ENCODE measurements at regions not wholly inside any gene's neighbourhood (a gene's known extent, or its start where the extent isn't known, plus 50 kb on each side); places are given as distances from the start of the nearest gene placed in this dataset.
"Not testable (repeated sequence)": the region's sequence is repeated elsewhere in the genome, so short reads cannot be mapped to it uniquely, and the experiment has no call there.

DNA sequence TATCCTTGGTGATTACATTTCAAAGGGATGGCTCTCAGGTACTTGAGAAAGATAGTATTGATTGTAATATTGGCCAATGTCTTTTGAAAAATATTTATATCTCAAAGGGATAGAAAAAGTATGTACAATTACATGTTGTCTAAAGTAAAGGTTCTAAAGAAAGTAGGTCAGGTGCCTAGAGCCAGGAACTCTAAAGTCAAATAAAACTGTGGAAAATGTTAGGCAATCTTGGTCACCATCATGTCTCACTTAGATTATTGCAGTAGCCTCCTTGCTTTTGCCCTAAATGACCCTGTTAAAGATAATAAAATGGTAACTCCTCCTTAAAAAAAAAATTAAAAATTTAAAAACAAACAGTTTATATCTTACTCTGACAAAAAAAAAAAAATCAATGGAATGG, 198.5 kb upstream of the ARPP21 start:
- FAIRE-seq (no peak), DNase-seq (ENCODE audit: low read depth) (no peak)
- no peaks in the 10 kb centered on the region for H3K36me3 ChIP-seq (ENCODE audit: control insufficient read depth, insufficient read depth, low read length)
- TF ChIP-seq, protein P1, sequence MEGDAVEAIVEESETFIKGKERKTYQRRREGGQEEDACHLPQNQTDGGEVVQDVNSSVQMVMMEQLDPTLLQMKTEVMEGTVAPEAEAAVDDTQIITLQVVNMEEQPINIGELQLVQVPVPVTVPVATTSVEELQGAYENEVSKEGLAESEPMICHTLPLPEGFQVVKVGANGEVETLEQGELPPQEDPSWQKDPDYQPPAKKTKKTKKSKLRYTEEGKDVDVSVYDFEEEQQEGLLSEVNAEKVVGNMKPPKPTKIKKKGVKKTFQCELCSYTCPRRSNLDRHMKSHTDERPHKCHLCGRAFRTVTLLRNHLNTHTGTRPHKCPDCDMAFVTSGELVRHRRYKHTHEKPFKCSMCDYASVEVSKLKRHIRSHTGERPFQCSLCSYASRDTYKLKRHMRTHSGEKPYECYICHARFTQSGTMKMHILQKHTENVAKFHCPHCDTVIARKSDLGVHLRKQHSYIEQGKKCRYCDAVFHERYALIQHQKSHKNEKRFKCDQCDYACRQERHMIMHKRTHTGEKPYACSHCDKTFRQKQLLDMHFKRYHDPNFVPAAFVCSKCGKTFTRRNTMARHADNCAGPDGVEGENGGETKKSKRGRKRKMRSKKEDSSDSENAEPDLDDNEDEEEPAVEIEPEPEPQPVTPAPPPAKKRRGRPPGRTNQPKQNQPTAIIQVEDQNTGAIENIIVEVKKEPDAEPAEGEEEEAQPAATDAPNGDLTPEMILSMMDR (IDR thresholded peaks at IDR 0.05; ENCODE audit: insufficient read depth, low read length, severe bottlenecking): no peak
- no peaks in the 10 kb centered on the region for H3K27me3 ChIP-seq (ENCODE audit: control insufficient read depth, insufficient read depth, low read length)
- no peak overlapping the region for H3K4me3 ChIP-seq (ENCODE audit: low read depth, low read length)

DNA sequence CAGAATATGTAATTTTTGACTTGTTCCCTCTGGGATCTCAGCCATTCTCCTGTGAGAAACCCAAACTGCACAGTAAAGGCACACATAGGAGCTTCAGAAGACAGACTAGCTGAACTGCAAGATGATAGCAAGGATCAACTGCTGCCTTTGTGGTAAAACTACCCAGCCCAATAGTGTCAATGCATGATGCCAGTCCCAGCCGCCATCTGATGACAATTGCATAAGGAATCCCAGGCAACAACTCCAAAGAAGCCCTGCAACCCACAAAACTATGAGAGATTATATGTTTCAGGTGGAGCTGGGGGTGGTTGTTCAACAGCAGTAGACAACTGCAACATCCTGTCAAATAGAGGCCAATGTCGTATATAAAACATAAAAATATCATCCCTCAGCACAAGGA, 192.4 kb upstream of the ARPP21 start:
- H3K4me3 ChIP-seq (ENCODE audit: low read depth, low read length): no peak overlapping the region
- no peaks in the 10 kb centered on the region for H3K27me3 ChIP-seq (ENCODE audit: control insufficient read depth, insufficient read depth, low read length)
- FAIRE-seq (no peak), DNase-seq (ENCODE audit: low read depth) (no peak)
- TF ChIP-seq, protein P1 (IDR thresholded peaks at IDR 0.05; ENCODE audit: insufficient read depth, low read length, severe bottlenecking): no peak
- no peaks in the 10 kb centered on the region for H3K36me3 ChIP-seq (ENCODE audit: control insufficient read depth, insufficient read depth, low read length)

DNA sequence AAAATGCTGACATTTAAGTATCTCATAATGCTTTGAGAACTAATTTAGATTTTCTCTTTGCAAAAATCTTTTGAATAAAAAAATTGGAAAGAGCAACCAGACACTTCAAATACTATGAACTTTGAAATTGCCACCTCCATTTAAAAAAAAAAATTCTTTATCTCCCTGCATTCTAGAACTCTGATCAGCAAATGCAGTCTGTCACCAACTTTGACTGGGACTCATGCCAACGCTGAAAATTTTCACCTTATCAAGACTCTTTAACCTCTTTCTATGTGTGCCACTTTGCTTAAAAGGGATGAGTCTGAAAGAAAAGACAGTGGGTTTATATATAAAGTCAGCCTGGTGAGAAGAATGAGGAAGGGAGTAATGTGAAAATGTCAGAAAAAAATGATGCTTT, 191.2 kb upstream of the ARPP21 start:
- Histone ChIP-seq H3K27me3 (ENCODE audit: control insufficient read depth, insufficient read depth, low read length) (no peaks in the 10 kb centered on the region), H3K36me3 (ENCODE audit: control insufficient read depth, insufficient read depth, low read length) (no peaks in the 10 kb centered on the region), H3K4me3 (ENCODE audit: low read depth, low read length) (no peak overlapping the region)
- FAIRE-seq: no peak
- DNase-seq (ENCODE audit: low read depth): no peak
- TF ChIP-seq, protein P1 (IDR thresholded peaks at IDR 0.05; ENCODE audit: insufficient read depth, low read length, severe bottlenecking): no peak

DNA sequence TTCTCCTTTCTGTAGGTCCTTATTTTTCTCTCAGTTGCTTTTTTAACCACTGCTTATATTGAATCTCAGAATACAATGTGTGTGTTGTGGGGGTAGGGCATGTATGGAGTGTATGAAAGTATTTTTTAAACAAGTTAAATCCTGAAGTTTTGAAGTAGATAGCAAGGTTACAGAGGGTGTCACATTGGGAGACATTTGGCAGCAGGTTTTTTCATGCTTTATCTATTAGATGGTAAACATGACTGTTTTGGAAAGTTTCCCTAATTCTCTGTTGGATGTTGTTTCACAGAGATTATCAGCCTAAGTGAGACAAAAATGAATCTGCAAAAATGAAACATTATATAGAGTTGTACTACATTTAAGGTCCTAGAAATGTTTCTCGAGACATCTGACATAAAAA, 190.6 kb upstream of the ARPP21 start:
- H3K36me3 ChIP-seq (ENCODE audit: control insufficient read depth, insufficient read depth, low read length): no peaks in the 10 kb centered on the region
- TF ChIP-seq, protein P1 (IDR thresholded peaks at IDR 0.05; ENCODE audit: insufficient read depth, low read length, severe bottlenecking): no peak
- H3K4me3 ChIP-seq (ENCODE audit: low read depth, low read length): no peak overlapping the region
- no peak for DNase-seq (ENCODE audit: low read depth)
- no peaks in the 10 kb centered on the region for H3K27me3 ChIP-seq (ENCODE audit: control insufficient read depth, insufficient read depth, low read length)
- FAIRE-seq: no peak

DNA sequence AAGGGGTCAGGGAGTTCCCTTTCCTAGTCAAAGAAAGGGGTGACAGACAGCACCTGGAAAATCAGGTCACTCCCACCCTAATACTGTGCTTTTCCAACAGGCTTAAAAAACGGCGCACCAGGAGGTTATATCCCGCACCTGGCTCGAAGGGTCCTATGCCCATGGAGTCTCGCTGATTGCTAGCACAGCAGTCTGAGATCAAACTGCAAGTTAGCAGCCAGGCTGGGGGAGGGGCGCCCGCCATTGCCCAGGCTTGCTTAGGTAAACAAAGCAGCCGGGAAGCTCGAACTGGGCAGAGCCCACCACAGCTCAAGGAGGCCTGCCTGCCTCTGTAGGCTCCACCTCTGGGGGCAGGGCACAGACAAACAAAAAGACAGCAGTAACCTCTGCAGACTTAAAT, 184.5 kb upstream of the ARPP21 start:
- not testable (repeated sequence) for FAIRE-seq; DNase-seq (ENCODE audit: low read depth); H3K27me3 ChIP-seq (ENCODE audit: control insufficient read depth, insufficient read depth, low read length); H3K36me3 ChIP-seq (ENCODE audit: control insufficient read depth, insufficient read depth, low read length); H3K4me3 ChIP-seq (ENCODE audit: low read depth, low read length)

DNA sequence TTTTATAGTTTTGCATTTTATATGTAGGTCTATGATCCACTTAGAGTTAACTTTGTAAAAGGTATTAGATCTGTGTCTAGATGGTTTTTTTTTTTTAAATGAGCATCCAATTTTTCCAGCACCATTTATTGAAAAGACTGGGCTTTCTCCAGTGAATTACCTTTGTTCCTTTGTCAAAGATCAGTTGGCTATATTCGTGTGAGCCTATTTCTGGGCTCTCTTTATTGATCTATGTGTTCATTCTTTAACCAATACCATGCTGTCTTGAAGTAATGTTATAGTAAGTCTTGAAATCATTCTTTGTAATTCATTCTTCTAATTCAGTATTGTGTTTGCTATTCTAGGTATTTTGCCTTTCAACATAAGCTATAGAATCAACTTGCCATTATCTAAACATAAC, 165.4 kb upstream of the ARPP21 start:
- no peaks in the 10 kb centered on the region for H3K36me3 ChIP-seq (ENCODE audit: control insufficient read depth, insufficient read depth, low read length)
- FAIRE-seq (no peak), DNase-seq (ENCODE audit: low read depth) (no peak)
- no peaks in the 10 kb centered on the region for H3K27me3 ChIP-seq (ENCODE audit: control insufficient read depth, insufficient read depth, low read length)
- no peak overlapping the region for H3K4me3 ChIP-seq (ENCODE audit: low read depth, low read length)
- TF ChIP-seq, protein P1 (IDR thresholded peaks at IDR 0.05; ENCODE audit: insufficient read depth, low read length, severe bottlenecking): no peak

DNA sequence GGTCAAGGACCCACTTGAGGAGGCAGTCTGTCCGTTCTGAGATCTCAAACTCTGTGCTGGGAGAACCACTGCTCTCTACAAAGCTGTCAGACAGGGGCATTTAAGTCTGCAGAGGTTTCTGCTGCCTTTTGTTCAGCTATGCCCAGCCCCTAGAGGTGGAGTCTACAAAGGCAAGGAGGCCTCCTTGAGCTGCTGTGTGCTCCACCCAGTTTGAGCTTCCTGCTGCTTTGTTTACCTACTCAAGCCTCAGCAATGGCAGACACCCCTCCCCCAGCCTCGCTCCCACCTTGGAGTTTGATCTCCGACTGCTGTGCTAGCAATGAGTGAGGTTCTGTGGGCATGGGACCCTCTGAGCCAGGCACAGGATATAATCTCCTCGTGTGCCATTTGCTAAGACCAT, 156.8 kb upstream of the ARPP21 start:
- FAIRE-seq: not testable (repeated sequence)

More for the DNA sequence above, 156.8 kb upstream of the ARPP21 start:
- not testable (repeated sequence) for DNase-seq (ENCODE audit: low read depth); H3K36me3 ChIP-seq (ENCODE audit: control insufficient read depth, insufficient read depth, low read length); H3K27me3 ChIP-seq (ENCODE audit: control insufficient read depth, insufficient read depth, low read length); H3K4me3 ChIP-seq (ENCODE audit: low read depth, low read length)
